GM18951 (cell line): ENCODE measurements at regions not wholly inside any gene's neighbourhood (a gene's known extent, or its start where the extent isn't known, plus 50 kb on each side); places are given as distances from the start of the nearest gene placed in this dataset.

Experiments
- POLR2A ChIP-seq: IDR thresholded peaks from 4 replicates; pipeline ENCODE4 v1.6.1; 2011; ENCODE audit warnings: mild to moderate bottlenecking; ENCODE audit not compliant: insufficient read length, insufficient read depth; ENCODE audit errors: extremely low read depth
- in situ Hi-C: fragments of 300-500 bp; cut with MboI; formaldehyde crosslinking; loops from one replicate; pipeline ENCODE4 v1.12.0; 2022; ENCODE audit warnings: low sequenced_read_pairs, mixed read lengths, inconsistent platforms; ENCODE audit not compliant: unreplicated experiment

DNA sequence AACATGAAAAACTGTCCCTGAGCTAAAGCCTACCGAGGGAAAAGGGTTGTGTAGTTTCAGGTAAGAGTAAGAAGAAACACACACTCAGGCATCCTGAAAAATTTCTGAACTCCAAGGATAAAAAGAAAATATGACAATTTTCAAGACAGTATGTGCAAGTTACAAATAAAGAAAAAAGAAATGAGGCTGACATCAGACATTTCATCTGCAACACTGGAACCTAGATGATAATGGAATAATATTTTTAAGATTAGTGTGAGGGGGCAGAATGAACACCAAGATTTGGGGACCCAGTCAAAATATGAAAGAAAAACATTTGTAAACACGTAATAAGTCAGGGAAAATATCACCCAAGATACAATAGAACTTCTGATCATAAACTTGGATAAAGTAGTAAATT is 135.9 kb upstream of the PSMD7 start:
- no peak for TF ChIP-seq POLR2A
- in situ Hi-C loops: no loop called here

DNA sequence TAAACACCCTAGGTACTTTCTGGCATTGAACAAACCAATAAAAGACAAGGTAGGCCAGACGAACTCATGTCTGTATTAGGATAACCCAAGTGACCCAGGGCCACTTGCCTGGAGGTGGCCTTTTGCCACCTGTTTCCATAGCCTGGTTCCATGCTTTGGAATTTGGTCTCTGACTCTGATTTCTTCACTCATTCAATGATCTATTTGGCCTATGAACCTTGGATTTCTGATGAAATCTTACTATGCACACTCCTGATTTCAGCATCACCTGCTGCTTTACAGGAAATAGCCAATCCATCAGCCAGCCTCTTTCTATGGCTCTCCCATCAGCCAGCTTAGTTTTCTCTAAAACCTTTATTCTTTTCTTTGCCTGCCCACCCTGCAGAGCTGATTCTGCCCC is 142.8 kb upstream of the PSMD7 start:
- in situ Hi-C loops: no loop called here
- no peak for TF ChIP-seq POLR2A

DNA sequence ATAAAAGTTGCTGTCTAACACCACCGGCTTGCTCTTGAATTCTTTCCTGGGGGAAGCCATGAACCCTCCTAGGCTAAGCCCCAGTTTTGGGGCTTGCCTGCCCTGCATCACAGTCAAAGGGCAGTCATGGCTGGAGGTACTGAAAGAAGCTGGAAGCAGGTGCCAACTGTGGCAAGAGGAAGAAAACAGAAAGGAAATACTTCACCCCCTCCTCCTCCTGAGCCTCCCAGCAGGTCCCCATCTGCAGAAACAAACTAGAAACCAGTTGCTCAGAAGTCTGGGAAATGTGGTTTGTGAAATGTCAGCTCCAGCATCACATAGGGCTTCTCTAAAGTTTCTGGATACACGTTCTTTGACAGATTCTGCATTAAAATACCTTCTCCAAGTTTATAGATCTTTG is 150.0 kb upstream of the PSMD7 start:
- TF ChIP-seq POLR2A: no peak
- in situ Hi-C loops: no loop called here

DNA sequence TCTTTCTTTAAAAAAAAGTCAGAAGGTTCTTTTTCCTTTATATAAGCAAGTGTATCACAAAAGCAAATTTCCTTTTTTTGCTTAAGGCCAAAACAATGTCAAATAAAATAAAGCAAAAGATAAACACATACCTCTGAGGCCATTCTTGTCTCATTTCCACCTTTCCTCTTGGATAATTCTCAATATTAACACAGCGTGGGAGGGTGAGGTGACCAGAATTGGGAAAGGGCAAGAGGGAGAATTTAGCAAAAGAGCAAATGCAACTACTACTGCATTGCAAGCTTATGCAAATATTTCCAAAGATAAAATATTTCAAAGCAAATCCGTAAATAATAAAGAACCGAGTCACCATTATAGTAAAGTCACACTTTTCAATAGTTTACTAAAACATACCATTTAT is 153.4 kb upstream of the PSMD7 start:
- in situ Hi-C loops: no loop called here
- TF ChIP-seq POLR2A: no peak

DNA sequence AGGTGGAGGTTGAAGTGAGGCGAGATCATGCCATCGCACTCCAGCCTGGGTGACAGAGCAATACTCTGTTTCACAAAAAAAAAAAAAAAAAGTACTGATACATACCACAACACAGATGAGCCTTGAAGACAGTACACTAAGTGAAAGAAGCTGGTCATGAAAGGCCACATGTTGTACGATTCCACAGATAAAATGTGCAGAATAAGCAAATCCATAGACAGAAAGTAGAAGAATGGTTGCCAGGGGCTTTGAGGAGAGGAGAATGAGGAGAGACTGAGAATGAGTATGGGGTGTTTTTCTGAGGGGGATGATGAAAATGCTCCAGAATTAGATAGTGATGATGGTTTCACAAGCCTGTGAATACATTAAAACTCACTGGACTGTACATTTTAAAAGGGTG is 155.6 kb upstream of the PSMD7 start:
- TF ChIP-seq POLR2A: no peak
- in situ Hi-C loops: no loop called here

DNA sequence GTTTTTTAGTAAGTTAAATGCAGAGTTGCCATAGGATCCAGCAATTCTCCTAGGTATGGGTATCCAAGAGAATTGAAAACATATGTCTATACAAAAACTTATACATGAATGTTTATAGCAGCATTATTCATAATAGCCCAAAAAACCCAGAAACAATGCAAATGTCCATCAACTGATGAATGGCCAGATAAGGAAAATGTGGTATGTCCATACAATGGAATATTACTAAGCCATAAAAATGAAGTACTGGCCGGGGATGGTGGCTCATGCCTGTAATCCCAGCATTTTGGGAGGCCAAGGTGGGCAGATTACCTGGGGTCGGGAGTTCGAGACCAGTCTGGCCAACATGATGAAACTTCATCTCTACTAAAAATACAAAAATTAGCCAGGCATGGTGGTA is 156.1 kb upstream of the PSMD7 start:
- in situ Hi-C loops: no loop called here

DNA sequence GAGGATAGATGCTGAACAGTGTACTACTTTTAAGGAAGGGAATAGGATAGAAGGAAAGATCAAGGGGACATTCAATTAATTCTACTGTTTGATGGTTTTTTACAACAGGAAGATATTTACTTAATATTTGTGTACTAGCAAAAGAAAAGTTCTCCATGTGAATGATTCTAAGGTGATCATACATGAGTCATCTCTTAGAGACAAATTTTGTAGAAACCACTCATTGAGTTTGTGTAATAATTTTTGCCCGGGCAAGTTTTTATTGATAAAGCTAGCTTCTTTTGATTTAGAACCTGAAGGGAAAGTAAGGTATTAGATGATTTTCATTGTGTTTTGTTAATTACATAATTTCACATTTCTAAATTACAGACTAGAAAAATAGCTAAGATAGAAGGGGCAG is 172.8 kb upstream of the PSMD7 start:
- no peak for TF ChIP-seq POLR2A

More for the DNA sequence above, 156.1 kb upstream of the PSMD7 start:
- no peak for TF ChIP-seq POLR2A

DNA sequence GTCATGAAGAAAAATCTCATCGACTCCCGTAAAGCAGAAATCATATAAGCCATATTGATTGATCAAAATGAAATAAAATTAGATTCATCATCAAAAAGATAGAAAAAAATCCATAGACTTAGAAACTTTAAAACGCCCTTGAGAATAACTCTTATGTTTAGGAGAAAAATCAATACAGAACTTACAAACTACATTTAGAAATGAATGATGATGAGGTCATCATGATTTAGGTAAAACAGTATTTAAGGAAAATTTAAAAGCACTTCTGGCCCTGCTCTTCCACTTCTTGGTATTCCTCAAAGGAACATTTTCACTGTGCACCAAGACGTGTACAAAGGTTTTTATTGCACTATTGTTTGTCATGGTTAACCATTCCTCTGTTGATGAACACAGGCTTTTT is 173.4 kb upstream of the PSMD7 start:
- TF ChIP-seq POLR2A: no peak
- in situ Hi-C loops: no loop called here

More for the DNA sequence above, 172.8 kb upstream of the PSMD7 start:
- in situ Hi-C loops: no loop called here

DNA sequence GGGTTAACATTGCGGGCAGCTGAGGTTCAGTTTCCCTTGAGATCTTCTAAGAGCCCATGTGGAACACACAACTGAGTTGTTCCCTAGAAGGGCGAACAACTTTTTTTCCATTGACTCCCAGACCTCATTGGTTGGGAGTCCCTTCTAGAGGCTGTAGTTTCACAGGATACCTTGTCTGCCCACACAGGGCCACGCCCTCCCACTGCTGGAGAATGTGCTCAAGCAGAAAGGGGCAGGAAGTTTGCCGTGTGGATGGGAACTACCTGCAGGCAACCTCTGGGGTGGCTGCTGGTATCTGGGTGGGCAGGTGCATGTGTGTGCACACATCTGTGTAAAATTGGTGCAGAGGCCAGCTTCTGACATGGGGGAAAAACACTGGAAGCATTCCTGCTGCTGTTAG is 178.8 kb upstream of the PSMD7 start:
- no peak for TF ChIP-seq POLR2A
- in situ Hi-C loops: no loop called here

DNA sequence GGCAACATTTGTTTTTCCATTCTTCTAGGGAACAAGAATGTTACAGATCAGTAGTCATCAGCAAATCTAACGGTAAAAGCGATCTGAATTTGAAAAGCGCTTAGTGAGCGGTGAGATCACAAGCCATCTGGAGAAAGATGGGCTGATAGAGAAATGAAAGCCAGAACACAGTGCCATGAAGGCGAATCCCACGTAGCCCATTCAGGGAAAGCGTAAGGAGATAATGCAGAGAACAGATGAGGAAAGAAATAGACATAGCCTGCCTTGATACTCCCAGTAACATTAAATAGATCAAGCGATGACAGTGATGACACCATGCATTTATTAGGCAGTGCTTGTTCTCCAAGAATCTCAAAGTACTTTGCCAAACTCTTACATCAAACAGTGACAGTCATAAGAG is 183.1 kb upstream of the PSMD7 start:
- no peak for TF ChIP-seq POLR2A
- in situ Hi-C loops: no loop called here

DNA sequence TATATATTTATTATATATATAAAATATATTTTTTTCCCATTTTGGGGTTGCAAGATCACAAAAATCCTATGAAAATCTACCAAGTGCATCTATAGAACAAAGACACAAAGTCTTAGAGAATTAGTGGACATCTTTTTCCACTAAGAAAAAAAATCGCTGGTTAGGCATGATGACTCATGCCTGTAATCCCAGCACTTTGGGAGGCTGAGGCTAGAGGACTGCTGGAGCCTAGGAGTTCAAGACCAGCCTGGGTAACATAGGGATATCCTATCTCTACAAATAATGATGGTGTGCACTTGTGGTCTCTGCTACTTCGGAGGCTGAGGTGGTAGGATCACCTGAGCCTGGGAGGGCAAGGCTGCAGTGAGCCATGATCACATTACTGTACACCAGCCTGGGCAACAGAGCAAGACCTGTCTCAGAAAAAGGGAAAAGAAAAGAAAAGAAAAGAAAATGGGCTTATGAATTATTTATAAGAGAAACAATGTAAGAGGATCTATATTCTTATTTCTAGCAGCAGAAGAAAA is 185.1 kb upstream of the PSMD7 start:
- no peak for TF ChIP-seq POLR2A
- in situ Hi-C loops: no loop called here

DNA sequence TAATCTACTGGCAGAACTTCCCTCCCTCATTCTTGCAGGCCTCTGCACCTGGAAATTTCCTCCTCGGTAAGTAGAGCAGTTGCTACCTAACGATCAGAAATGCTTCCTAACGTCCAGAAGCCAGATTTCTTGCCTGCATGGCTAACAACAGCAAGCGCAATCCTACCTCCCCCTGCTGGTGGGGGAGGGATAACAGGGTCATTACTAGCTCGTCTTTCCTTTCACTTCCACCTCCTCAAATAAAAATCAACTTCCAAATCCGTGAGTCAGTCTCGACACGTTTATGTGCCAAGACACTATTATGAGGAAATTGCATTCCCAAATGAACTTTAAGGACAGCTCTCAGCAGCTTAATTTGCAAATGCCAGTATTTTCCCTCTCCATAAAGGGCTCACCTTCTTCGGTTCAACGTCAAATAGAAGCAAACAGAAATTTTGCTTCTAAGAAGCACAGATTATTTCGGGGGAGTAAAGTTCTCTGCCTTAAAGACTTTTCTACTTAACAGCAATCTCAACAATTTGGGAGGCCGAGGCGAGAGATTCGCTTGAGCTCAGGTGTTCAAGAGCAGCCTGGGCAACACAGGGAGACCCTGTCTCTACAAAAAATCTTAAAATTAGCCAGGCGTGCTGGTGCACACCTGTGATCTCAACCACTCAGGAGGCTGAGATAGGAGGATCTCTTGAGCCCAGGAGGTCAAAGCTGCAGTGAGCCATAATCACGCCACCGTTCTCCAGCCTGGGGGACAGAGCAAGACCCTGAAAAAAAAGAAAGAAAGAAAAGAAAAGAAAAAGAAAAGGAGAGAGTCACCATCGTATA is 188.6 kb upstream of the PSMD7 start:
- TF ChIP-seq POLR2A: no peak
- in situ Hi-C loops: no loop called here

DNA sequence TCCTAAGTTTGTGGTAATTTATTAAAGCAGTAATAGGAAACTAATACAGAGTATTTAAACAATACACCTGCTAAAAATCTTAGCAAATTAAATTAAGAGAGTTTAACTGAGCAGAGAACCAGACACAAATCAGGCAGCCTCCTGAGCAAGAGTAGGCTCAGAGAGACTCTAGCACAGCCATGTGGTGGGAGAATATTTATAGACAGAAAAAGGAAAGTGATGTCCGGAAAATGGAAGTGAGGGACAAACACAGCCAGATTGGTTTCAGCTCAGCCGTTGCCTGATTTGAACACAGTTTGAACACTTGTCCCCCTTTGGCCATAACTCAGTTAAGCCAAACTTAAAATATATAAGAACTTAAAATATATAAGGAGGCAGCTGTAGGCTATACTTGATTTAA is 192.6 kb upstream of the PSMD7 start:
- TF ChIP-seq POLR2A: no peak
- in situ Hi-C loops: no loop called here

DNA sequence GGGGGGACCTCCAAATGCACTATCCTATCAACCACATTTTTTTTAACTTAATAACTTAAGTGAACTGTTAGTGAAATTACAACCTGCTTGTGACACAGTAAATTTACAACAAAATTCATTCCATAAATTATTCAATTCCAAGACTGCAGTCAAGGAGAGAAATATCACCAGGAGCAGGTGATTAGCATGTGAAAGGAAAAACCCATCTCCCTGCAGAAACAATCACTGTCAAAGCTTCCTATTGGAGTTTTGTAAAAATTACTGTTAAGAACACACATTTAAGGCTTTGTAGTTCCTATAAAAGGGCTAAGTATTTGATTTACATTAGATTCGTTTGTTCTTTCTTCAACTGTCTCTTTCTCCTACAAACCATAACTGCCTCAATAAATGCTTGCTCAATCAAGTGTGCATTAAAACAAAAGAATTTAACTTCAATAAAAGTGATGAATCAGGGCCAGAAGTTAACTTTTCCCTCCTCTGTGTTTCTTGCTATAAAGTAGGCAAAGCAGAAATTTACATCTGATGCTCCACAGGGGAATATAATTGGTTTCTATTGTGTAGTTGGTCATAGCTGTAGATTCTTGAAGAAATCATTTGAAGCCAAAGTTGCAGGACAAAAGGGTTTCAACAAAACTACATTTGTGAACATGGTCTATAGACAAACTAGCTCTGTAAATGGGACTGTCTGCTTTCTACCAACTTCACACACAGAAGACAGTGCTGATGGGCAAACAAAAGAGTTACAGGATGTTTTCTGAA is 195.1 kb upstream of the PSMD7 start:
- in situ Hi-C loops: no loop called here
- no peak for TF ChIP-seq POLR2A
